ENCODE measurements at regions not wholly inside any gene's neighbourhood (a gene's known extent, or its start where the extent isn't known, plus 50 kb on each side); places are given as distances from the start of the nearest gene placed in this dataset.

- H3K27me3 ChIP-seq: no peaks in the 10 kb centered on the region
- DNase-seq (ENCODE audit: low spot score in 2 of 2): no peak
- no peak overlapping the region for H3K27ac ChIP-seq
- no peak overlapping the region for H3K4me3 ChIP-seq
- WGBS, 2 donors: 74 to 76% methylated on average over 2 of the region's 2 CpGs
- H3K9me3 ChIP-seq: no peaks in the 10 kb centered on the region
- no peaks in the 10 kb centered on the region for H3K36me3 ChIP-seq
- no peaks in the 10 kb centered on the region for H3K4me1 ChIP-seq
- TF ChIP-seq EP300 (IDR thresholded peaks at IDR 0.05) (no peak), CTCF (IDR thresholded peaks at IDR 0.05) (no peak), POLR2A (IDR thresholded peaks at IDR 0.05) (no peak)
These were observed 1002.9 kb upstream of the IGFBP7 start for GRCh38 chr4:58113126-58113525.

GRCh38 chr4:58111818-58112217, 1001.6 kb upstream of the IGFBP7 start:
- H3K4me1 ChIP-seq: no peaks in the 10 kb centered on the region
- 56 to 77% methylated on average over 2 of the region's 2 CpGs for WGBS, 2 donors
- TF ChIP-seq EP300 (IDR thresholded peaks at IDR 0.05): no peak
- TF ChIP-seq CTCF (IDR thresholded peaks at IDR 0.05): no peak
- no peak for TF ChIP-seq POLR2A (IDR thresholded peaks at IDR 0.05)
- no peak for DNase-seq (ENCODE audit: low spot score in 2 of 2)
- no peaks in the 10 kb centered on the region for H3K9me3 ChIP-seq
- no peak overlapping the region for H3K4me3 ChIP-seq
- H3K27ac ChIP-seq: no peak overlapping the region
- H3K27me3 ChIP-seq: no peaks in the 10 kb centered on the region
- no peaks in the 10 kb centered on the region for H3K36me3 ChIP-seq

- 92 to 94% methylated on average over 4 of the region's 4 CpGs for WGBS, 2 donors
- DNase-seq (ENCODE audit: low spot score in 2 of 2): no peak
These were observed 983.2 kb upstream of the IGFBP7 start for GRCh38 chr4:58093352-58093751.

GRCh38 chr4:58090539-58090938, 980.4 kb upstream of the IGFBP7 start:
- DNase-seq (ENCODE audit: low spot score in 2 of 2): no peak
- H3K36me3 ChIP-seq: no peaks in the 10 kb centered on the region
- no peak for TF ChIP-seq POLR2A (IDR thresholded peaks at IDR 0.05)
- no peak overlapping the region for H3K27ac ChIP-seq
- H3K9me3 ChIP-seq: no peaks in the 10 kb centered on the region
- peaks cover 0 to 7% (median 0%) of the 10 kb centered on the region in 4 donors for H3K4me1 ChIP-seq
- no peak overlapping the region for H3K4me3 ChIP-seq
- H3K27me3 ChIP-seq: no peaks in the 10 kb centered on the region

More at GRCh38 chr4:58093352-58093751, 983.2 kb upstream of the IGFBP7 start:
- Histone ChIP-seq H3K27me3 (no peaks in the 10 kb centered on the region), H3K4me1 (peaks cover 0 to 7% (median 0%) of the 10 kb centered on the region in 4 donors), H3K4me3 (no peak overlapping the region), H3K27ac (no peak overlapping the region), H3K36me3 (no peaks in the 10 kb centered on the region), H3K9me3 (no peaks in the 10 kb centered on the region)
- TF ChIP-seq CTCF (IDR thresholded peaks at IDR 0.05) (no peak), POLR2A (IDR thresholded peaks at IDR 0.05) (no peak), EP300 (IDR thresholded peaks at IDR 0.05) (no peak)

GRCh38 chr4:58081356-58081755, 971.2 kb upstream of the IGFBP7 start:
- Histone ChIP-seq H3K4me1 (no peaks in the 10 kb centered on the region), H3K27me3 (no peaks in the 10 kb centered on the region), H3K9me3 (no peaks in the 10 kb centered on the region), H3K4me3 (no peak overlapping the region), H3K27ac (no peak overlapping the region), H3K36me3 (no peaks in the 10 kb centered on the region)
- no peak for TF ChIP-seq CTCF (IDR thresholded peaks at IDR 0.05)
- no peak for TF ChIP-seq POLR2A (IDR thresholded peaks at IDR 0.05)
- TF ChIP-seq EP300 (IDR thresholded peaks at IDR 0.05): no peak
- DNase-seq (ENCODE audit: low spot score in 2 of 2): no peak

- no peak for TF ChIP-seq POLR2A (IDR thresholded peaks at IDR 0.05)
- TF ChIP-seq EP300 (IDR thresholded peaks at IDR 0.05): no peak
- no peak for TF ChIP-seq CTCF (IDR thresholded peaks at IDR 0.05)
- no peak overlapping the region for H3K27ac ChIP-seq
- H3K4me3 ChIP-seq: no peak overlapping the region
- DNase-seq (ENCODE audit: low spot score in 2 of 2): no peak
- H3K9me3 ChIP-seq: no peaks in the 10 kb centered on the region
- no peaks in the 10 kb centered on the region for H3K4me1 ChIP-seq
- H3K27me3 ChIP-seq: no peaks in the 10 kb centered on the region
- no peaks in the 10 kb centered on the region for H3K36me3 ChIP-seq
These were observed 965.5 kb upstream of the IGFBP7 start for GRCh38 chr4:58075724-58076123.
